ENCODE measurements at regions not wholly inside any gene's neighbourhood (a gene's known extent, or its start where the extent isn't known, plus 50 kb on each side); places are given as distances from the start of the nearest gene placed in this dataset.

DNA sequence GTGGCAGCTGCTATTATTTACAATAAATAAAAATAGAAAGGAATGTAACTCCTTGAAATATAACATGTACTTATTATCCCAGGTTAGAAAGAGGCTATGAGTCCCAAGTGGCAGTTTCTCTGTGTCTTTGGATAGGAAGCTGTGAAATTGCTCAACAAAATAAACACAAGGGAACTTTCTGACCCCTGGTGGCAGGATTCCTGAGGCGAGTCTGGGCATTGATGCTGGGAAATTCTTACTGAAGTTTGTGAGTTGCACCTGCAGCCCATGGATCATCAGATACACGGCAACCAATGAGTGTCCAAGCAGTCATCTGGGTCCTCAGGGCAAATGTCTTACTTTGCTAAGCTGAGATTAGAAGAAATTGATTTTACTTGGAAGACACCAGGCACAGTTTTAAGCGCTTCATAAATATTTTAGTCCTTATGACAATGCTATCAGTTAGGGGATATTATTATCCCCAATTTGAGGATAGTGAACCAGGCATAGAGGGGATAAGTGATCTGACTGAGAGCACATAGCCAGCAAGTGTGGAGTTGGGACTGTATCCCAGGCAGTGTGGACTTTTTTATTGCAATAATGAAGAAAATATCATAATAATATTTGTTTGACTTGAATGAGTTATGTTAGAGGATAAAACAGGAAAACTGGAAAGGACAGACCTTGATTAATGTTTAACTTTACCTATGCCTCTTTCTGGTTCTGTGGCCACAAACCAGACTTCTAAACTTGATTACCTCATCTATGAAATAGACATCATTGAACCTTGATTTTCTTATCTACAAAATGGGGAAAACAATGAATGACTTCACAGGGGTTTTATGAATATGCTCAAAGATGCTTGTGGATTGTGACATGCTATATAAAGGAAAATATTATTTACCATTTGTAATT is 265.5 kb upstream of the ADAMTSL1 start:
- DNase-seq (ENCODE audit: low read depth in 4 of 4, low spot score in 1 of 4) = no peak

DNA sequence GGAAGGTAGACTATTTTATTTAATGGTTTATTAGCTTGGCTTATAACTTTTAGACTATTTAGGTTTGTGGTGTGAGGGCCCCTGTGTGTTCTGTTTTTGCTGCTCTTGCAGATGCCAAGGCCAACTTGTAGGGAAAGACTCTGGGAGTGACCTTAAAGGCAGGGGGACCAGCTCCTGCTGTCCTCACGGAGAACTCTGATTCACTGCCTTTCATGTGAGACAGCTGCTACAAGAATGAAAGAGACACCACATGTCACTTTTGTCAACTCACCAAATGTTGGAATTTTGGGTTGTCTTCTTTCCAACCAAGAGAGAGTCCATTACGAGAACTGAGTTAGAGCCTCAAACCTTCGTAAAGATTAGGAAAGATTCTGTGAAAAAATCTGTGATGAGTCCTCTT is 258.3 kb upstream of the ADAMTSL1 start:
- no peak for DNase-seq (ENCODE audit: low read depth in 4 of 4, low spot score in 1 of 4)

DNA sequence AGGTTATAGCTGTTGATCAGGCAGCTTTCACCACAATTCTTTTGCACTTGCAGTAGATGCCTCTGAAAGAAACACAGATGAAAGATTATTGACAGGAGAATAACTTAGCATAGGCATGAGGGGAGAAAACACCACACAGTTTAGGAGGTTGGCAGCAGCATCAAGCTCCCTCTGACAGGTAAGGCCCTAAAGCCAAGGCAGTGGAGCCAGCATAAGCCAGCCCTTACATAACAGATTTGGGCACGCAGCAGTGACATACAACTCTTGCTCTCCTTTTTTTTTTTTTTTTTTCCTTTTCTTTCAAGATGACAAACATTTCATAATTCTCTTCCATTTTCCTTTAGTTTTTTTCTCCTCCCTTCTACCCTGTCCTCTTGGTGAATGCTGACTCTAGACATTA is 257.6 kb upstream of the ADAMTSL1 start:
- DNase-seq (ENCODE audit: low read depth in 4 of 4, low spot score in 1 of 4) = no peak

DNA sequence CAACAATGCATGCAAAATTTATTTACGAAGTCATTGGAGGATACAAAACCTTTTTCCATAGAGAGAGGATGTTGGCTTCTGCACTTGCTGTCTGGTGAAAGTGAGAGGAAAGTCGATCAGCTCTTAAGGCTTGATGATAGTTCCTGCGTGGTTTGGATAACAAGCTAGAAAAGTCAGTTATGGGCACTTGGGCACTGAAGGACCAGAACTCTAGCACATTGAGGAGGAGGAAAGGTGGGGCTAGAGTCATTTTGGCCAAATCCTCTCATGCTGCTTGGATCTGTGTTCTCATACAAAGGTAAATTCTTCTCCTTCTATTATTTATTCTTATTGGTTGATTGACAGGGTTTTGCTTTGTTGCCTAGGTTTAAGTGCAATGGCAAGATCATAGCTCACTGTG is 245.9 kb upstream of the ADAMTSL1 start:
- DNase-seq (ENCODE audit: low read depth in 4 of 4, low spot score in 1 of 4) = no peak

DNA sequence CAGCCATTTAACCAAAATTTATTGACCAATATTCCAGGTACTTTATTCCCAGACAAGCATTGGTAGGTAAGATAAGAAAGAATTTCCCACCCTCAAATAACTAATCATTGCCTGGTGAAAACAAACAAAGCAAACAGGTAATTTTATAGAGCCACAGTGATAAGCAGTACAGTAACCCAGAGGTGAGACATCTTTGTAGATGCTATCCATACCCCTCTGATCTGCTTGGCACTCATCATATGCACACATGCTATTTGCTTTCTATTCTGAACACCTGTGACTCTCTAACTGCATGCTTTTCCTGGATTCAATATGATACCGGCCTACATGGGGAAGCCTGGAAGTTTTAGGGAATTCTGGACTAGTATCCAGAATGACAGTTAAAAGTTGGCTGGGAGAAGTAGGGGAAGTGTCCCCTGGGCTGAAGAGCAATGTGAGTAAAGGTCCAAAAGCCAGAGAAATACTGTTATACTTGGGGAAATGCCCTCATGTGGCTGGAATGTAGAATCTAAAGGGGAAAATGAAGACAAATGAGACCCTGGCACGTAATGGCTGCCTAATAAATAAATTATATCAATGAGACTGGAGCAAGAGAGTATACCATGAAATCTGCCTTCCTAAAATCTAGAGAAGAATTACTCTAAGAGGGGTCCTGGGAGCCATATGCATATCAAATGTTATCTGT is 243.8 kb upstream of the ADAMTSL1 start:
- DNase-seq (ENCODE audit: low read depth in 4 of 4, low spot score in 1 of 4) = no peak

DNA sequence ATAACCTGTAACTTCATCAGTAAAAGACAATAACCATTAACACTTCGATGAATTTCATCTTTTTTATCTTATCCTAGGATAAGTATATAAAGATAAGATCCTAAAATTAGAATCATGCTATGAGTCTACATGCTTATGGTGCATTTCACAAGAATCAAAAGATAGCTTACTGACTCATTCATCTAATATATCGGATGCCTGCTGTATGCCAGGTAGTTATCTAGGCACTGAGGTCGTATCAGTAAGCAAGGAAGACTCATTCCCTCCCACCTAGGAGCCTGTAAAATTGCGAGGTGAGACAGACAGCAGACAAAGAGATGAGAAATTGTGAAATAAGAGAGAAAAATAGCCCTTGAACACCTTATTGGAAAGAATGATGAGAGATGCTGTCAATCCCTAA is 240.6 kb upstream of the ADAMTSL1 start:
- no peak for DNase-seq (ENCODE audit: low read depth in 4 of 4, low spot score in 1 of 4)

DNA sequence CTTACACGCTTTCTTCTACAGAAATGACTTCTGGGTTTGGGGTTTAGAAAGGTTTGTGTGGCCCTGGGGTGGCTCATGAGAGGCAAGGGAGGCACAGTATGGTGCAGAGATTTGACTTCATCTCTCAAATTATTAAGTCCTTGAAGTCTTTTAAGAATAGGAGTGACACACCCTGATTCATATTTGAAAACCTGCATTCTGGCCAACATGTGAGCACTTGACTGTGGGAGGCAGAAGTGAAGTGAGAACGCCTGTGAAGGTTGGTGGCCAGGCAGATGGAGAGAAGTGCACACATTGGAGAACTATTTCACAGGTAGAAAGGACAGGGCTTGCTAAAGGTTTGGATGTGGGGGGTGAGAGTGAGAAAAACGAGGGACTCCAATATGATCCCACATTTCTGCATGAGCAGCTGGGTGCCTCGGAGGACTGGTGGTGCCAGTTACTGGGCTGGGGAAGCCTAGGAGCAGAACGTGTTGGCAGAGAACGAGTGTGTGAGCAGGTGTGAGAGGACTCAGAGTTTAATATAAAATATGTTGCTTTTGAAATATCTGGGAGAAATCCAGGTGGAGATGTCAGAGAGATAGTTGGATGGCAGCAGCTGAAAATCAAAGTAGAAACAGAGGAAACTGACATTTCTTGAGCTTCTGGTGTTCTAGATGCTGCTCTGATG is 240.0 kb upstream of the ADAMTSL1 start:
- DNase-seq (ENCODE audit: low read depth in 4 of 4, low spot score in 1 of 4) = no peak

DNA sequence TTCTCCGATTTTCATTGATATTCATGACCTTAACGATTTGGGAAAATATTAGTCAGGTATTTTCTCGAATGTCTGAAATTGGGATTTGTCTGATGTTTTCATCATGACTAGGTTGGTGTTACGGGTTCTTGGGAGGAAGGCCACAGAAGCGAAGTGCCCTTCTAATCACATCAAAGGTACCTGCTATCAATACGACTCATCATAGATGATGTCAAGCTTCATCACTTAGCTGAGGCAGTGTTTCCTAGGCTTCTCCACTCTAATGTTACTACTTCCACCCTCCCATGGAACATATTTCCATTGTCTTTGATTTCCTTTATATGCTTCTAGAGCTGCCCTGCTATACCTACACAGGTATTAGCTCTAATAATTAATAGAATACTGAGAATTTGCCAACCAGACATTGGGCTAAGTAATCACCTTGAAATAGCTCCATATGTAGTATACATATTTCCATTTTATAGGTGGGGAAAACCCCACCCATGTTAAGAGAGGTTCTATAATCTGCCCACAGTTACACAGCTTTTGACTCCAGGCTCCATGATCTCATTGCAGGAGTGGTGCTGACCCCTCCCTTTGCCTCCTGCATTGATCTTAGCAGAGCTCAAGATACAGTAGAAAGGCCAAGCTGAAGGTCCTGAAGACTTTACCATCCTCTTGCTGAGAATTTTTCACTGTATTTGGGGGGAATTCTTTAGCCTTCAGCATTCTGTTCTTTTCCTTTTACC is 238.6 kb upstream of the ADAMTSL1 start:
- DNase-seq (ENCODE audit: low read depth in 4 of 4, low spot score in 1 of 4) = no peak

DNA sequence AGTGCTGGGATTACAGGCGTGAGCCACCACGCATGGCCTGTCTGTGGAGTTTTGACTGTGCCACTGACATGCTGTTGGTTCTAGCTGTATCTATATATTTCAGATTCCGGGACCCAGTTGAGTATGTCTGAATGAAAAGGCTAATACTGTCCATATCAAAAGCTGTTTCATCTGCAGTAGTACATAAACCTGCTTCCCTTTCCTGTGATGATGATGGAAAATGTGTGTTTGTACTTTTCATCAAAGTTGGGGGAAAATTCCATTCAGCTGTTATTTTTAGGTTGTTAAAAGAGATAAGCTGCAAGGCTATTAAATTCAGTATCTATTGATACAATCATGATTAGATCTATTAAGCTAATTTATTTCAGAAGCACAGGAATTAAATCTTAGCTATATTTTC is 237.6 kb upstream of the ADAMTSL1 start:
- no peak for DNase-seq (ENCODE audit: low read depth in 4 of 4, low spot score in 1 of 4)

DNA sequence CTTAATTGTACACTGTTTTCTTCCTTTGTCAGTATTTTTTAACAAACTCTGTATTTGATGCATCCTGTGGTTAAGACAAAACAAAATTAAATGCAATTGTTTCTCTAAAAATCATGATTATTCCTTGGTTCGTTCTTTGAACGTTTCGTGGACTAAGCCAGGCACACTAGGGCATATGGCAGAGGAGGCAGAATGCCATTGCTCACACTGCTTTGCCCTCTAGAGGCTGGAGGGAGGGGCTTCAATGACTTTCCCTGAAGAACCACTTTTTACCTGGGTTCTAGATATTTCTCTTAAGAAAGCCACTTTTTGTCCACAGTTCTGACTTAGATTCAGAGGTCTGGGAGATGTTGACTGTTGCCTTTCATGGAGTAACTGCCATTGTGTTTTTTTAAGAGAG is 236.2 kb upstream of the ADAMTSL1 start:
- DNase-seq (ENCODE audit: low read depth in 4 of 4, low spot score in 1 of 4) = no peak

DNA sequence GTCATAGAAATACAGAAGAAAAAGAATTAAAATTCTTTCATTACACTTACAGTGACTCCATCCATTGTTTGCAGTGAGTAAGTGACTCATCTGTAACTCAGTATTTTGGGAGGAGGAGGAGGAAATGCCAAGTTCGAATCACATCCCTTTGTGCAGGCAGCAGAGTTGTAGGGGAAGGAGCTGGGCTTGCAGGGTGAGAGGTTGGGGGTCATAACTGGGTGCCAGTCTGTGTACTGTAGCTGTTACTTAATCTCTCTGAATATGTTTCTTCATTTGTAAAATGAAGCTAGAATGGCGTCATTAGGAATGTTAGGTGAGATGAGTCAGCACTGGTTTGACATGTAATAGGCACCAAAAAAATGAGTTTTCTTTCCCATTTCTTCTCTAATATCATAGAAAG is 235.7 kb upstream of the ADAMTSL1 start:
- DNase-seq (ENCODE audit: low read depth in 4 of 4, low spot score in 1 of 4) = no peak

DNA sequence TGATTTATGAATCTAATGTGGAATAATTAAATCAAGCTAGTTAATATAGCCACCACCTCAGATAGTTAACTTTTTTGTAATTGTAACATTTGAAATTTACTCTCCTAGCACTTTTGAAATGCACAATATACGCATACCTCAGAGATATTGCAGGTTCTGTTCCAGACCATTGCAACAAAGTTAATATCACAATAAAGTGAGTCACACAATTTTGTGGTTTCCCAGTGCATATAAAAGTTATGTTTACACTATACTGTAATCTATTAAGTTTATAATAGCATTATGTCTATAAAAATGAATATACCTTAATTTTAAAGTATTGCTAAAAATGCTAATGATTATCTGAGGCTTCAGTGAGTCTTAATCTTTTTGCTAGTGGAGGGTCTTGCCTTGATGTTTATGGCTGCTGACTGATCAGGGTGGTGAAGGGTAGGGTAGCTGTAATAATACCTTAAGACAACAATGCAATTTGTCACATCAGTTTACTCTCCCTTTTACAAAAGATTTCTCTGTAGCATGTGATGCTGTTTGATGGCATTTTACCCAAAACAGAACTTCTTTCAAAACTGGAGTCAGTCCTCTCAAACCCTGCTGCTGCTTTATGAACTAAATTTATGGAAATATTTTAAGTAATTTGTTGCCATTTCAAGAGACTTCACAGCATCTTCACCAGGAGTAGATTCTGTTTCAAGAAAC is 235.1 kb upstream of the ADAMTSL1 start:
- DNase-seq (ENCODE audit: low read depth in 4 of 4, low spot score in 1 of 4) = no peak

DNA sequence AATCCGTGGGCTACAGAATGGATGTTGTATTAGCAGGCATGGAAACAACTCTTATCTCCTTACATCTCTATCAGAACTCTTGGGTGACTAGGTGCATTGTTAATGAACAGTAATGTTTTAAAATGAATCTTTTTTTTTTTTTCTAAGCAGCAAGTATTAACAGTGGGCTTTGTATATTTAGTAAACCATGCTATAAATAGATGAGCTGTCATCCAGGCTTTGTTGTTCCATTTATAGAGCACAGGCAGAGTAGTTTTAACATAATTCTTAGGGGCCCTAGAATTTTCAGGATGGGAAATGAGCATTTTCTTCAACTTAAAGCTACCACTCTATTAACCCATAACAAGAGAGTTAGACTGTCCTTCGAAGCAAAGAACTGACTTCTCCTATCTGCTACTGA is 233.7 kb upstream of the ADAMTSL1 start:
- DNase-seq (ENCODE audit: low read depth in 4 of 4, low spot score in 1 of 4) = no peak

DNA sequence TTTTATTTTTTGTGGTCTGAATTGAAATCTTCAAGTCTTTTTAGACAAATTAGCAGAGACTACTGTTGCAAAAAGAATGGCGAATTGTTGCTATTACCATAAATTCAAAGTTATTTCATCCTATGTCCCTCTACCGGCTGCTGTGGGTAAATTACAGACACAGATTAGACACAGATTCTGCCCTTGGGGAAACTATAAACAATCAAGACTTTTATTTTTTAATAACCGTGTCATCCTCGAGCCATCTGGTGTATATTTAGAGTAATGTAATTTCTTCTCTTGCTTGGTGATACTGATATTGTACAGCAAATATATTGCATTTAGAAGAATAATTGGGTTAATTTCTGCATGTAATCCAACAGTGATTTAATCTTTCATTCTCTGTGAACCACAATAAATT is 228.0 kb upstream of the ADAMTSL1 start:
- DNase-seq (ENCODE audit: low read depth in 4 of 4, low spot score in 1 of 4) = no peak

DNA sequence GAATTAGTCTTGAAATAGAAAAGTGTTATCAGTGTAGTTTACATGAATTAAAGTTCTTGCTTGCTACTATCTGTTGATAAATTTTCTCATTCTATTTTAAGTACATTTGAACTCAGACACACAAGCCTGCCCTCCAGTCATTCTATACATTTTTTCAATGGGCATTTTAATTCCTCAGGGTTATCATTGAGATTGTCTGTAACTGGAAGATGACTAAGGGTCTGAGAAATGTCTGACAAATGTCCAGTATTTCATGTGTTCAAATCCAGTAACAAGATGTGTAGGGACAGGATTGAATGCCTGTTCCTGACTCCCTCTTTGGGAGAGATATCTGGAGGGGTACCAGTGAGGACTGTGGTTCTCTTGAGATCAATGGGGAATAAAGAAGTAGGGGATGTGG is 223.9 kb upstream of the ADAMTSL1 start:
- DNase-seq (ENCODE audit: low read depth in 4 of 4, low spot score in 1 of 4) = no peak

DNA sequence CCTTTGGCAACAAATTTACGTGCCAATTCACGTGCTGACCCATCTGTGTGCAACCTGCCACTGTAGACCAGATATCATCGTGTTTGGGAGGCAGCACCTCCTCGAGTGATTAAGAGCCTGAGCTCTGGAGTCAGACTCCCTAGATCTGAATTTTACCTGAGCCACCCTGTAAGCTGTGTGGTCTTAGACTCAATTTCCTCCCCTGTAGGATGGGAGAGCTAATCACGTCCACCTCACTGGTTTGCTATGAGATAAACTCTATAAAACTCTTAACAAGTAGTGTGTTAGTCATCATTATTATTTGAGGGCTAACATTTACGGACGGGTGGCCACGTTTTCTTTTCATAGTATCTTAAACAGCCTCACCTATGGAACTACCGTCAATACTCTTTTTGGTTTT is 220.0 kb upstream of the ADAMTSL1 start:
- DNase-seq (ENCODE audit: low read depth in 4 of 4, low spot score in 1 of 4) = no peak

DNA sequence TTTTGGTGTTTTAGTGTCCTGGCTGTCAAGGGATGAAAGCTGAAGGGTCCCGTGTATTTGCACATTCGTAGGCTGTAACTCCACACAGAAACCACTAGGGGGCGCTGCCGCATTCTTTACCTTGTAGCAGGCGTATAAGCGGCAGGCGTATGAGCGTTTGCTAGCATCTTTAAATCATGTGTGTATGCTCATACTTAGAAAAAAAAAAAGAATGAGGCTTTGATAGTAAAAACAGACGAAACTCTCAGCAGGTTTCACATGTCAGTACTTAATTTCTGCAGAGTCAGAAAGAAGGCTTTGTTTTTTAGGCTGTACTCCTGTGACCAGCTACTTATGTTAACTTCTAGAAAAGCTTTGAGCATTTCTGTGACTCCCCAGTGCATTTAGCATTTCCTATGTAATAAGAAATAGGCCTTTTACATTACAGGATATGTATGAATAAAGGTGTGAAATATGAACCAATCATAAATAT is 218.8 kb upstream of the ADAMTSL1 start:
- peak; percentile 50 to 64 (median 58) for DNase-seq (ENCODE audit: low read depth in 4 of 4, low spot score in 1 of 4)

DNA sequence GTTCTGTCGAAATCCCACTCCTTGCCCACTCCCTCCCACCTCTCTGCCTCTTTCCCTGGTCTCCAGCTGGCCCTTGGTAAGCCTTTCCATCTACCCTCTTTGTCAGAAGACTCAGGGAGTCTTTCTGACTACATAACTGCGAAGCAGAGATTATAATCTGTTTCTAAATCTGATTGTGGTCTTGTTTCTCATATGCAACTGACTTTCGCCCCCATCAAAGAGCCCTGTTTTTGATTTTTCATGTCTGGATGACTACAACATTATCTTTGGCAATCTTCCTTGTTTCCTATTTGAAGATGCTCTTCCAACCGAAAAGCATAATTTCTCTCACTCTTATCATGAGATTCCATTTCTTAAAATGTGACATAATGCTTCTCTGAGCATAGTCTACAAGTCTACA is 218.2 kb upstream of the ADAMTSL1 start:
- no peak for DNase-seq (ENCODE audit: low read depth in 4 of 4, low spot score in 1 of 4)

DNA sequence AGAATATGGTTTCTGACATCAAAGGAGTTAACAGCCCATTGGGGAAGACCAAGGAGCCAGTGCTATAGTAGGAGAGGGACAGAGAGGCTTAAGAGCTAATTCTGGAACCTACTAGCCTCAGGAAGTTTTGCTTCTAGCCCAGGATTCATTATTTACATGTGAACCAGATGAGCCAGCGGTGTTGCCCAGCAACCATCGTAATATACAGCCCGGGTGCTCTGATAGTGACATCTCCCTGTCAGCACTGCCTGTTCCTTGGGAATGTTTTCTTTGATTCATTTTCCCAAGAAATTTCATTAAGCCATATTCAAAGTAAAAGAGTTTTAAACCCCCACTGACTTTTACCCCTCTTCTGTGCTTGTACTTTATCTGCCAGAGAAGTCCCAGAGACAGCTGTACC is 217.4 kb upstream of the ADAMTSL1 start:
- DNase-seq (ENCODE audit: low read depth in 4 of 4, low spot score in 1 of 4) = no peak

DNA sequence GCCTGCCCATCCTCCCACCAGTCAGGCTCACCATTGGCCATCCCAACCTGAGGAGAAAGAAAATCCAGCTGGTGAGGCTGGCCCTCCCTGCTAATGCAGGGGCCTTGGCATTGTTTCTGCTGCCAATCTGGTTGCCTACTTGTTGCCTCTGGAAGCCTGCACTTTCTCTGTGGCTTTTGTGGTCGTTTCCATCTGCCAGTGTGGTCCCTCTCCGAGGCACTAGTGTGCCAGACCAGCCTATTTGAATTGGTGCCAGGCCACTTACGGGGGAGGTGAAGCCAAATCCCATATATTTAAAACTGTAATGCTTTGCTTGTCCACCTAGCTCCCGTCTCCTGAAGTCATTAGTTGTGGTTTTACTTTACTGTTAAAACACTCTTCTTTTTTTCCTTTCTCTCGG is 213.4 kb upstream of the ADAMTSL1 start:
- DNase-seq (ENCODE audit: low read depth in 4 of 4, low spot score in 1 of 4) = no peak

DNA sequence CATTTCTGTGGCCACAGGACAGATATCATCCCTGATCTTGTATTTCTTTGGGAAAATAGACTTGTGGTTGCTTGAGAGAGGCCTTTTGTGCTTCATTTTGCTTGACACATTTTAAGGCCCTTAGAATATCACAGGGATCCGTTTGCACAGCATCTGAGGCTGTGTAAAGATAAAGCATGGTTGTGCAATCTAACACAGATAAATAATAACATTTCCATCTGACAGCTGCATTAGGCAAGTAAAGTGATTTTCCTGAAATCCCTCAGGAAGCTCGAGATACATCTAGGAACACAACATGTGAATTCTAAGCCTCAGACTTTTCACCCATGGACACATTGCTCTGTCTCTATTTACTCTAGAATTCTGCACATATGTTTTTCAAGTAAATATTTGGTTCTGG is 212.8 kb upstream of the ADAMTSL1 start:
- DNase-seq (ENCODE audit: low read depth in 4 of 4, low spot score in 1 of 4) = no peak
